ENCODE measurements at regions not wholly inside any gene's neighbourhood (a gene's known extent, or its start where the extent isn't known, plus 50 kb on each side); places are given as distances from the start of the nearest gene placed in this dataset.

DNA sequence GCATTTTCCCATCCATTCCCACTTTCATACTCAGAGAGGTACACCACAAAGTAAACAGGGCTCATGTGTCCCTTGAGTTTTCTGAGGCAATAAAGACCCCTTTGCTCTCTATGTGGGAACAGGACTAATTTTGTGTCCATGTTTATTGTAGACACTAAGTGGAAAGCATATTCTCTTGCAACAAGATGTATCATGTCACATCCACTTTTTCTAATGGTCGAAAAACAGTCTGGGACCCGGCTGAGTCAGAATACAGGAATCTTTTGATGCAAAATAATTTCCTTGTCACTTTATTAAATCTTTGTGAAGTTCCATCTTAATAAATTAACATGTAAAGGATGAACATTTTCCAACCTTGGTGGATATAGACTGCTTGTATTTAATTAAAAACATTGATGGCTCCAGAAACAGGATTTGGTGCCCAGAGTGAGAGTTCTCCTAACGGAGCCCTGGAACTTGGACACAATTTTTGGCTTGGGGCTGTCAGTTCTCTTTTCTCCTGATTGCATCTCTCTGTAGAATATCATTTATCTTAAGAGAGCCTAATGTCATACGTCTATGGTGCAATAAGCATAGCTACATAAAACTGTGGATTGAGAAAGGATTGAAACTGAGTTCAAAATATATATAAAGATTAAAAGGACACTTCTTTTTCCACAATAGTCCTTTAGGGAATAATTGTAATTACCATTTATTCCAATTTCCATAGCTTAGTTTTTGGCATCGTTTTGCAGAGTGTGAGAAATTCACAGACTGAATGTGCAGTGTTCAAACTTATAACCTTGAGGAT, 1116.7 kb upstream of the SEMA6A start:
- no peak overlapping the region for H3K27ac Mint-ChIP-seq
- no peaks in the 10 kb centered on the region for H3K36me3 Mint-ChIP-seq
- no peak overlapping the region for H3K4me3 Mint-ChIP-seq
- no peak for DNase-seq
- H3K9me3 Mint-ChIP-seq: no peaks in the 10 kb centered on the region
- H3K27me3 Mint-ChIP-seq: no peaks in the 10 kb centered on the region
- H3K4me1 Mint-ChIP-seq: no peaks in the 10 kb centered on the region
- CTCF ChIA-PET: no interaction called here

DNA sequence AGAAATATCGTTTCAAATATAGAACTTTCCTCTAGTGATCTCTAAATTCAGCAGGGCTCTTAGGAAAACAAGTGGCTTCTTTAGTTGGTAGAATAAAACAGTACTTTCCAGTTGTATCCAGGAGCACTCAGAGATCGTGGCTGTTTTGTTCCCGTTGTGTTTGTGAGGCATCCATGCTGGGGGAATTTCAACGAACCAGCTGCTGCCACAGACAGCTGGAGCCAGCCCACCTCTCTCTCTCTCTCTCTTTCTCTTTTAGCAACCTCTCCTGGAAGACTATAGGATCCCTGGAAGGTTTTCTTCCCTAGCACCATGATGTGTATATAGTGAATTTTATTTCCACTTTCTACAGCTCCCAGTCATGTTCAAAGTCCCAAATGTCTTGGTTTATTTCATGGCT, 1116.0 kb upstream of the SEMA6A start:
- H3K4me1 Mint-ChIP-seq: no peaks in the 10 kb centered on the region
- H3K27ac Mint-ChIP-seq: no peak overlapping the region
- DNase-seq: no peak
- H3K36me3 Mint-ChIP-seq: no peaks in the 10 kb centered on the region
- H3K27me3 Mint-ChIP-seq: no peaks in the 10 kb centered on the region
- H3K4me3 Mint-ChIP-seq: no peak overlapping the region
- H3K9me3 Mint-ChIP-seq: no peaks in the 10 kb centered on the region
- CTCF ChIA-PET: no interaction called here

DNA sequence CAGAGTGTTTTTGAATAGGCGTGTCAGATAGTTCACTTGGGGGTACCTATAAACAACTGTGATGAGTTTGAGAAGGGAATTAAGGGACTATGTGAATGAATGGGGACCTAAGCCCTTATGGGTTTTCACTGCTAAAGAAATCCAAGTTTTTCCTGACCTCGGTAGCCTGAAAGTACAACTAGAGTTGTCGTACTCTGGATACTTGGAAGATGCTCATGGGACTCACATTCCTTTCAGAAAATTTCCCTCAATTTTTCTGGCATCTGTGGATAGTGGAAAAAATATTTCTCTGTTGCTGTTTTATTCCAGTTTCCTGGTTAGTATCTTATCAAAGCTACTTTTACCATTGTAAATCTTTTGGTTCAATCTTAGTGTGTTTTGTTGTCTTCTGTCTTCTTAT, 1112.3 kb upstream of the SEMA6A start:
- no peaks in the 10 kb centered on the region for H3K27me3 Mint-ChIP-seq
- no peaks in the 10 kb centered on the region for H3K4me1 Mint-ChIP-seq
- CTCF ChIA-PET: no interaction called here
- H3K4me3 Mint-ChIP-seq: no peak overlapping the region
- DNase-seq: no peak
- no peaks in the 10 kb centered on the region for H3K9me3 Mint-ChIP-seq
- H3K27ac Mint-ChIP-seq: no peak overlapping the region
- no peaks in the 10 kb centered on the region for H3K36me3 Mint-ChIP-seq

DNA sequence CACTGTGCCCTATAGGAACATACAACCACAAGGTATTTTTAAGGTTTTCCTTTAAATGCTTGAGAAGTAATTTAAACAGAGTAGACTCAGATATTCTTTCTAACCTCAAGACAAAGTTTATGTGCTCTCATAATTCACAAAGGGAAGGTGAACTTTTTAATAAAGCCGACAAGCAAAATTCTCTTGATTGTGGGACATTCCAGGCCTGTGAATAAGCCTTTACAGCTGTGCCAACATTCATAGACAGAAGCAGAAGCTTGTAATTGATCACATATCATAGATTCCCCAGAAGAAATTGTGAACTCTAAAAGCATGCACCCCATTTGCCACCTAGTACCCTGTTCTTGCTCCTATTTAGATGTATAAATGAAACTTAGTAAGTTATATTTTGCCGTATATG, 1107.8 kb upstream of the SEMA6A start:
- CTCF ChIA-PET: no interaction called here
- Mint-ChIP-seq H3K9me3 (peaks cover 5% of the 10 kb centered on the region), H3K27ac (no peak overlapping the region), H3K4me3 (no peak overlapping the region), H3K4me1 (no peaks in the 10 kb centered on the region), H3K36me3 (no peaks in the 10 kb centered on the region), H3K27me3 (no peaks in the 10 kb centered on the region)
- no peak for DNase-seq

DNA sequence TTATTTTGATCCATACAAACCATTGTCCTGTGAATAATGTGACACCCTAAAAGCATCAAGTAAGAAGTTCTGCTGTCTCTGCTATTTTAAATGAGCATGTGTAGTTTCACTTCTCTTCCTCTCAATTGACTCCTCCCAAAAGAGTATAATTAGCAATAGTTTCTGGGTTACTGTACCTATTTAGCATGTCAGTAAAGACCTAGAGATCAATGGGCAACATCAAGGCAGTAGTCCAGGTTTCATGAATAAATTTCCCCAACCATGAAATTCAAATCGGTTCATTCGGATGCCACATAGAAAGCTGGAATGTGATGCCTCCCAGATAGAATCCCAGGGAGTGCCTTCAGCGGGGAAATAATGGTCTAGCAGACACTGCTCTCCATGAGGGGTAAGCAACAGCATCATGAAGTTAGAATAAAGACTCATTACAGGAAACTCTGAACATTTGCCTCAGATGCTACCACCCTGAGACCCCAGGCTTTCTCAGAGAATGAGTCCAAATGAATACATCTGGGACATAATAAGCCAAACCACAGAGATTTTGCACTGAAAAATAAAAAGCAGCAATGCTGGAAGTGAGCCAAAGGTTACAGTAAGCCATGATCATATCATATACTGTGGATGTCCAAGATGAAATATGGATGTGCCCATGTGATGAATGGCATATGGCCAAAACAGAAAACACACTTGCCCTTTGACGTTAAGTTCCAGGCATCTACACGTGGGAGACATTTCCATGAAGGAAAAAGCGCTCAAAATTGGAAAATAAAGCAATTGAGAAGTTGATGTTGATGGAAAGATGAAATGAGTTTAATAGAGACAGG, 1107.0 kb upstream of the SEMA6A start:
- no peaks in the 10 kb centered on the region for H3K36me3 Mint-ChIP-seq
- H3K27ac Mint-ChIP-seq: no peak overlapping the region
- no peaks in the 10 kb centered on the region for H3K27me3 Mint-ChIP-seq
- no peak overlapping the region for H3K4me3 Mint-ChIP-seq
- no peaks in the 10 kb centered on the region for H3K4me1 Mint-ChIP-seq
- DNase-seq: no peak
- CTCF ChIA-PET: no interaction called here
- H3K9me3 Mint-ChIP-seq: peaks cover 5% of the 10 kb centered on the region

DNA sequence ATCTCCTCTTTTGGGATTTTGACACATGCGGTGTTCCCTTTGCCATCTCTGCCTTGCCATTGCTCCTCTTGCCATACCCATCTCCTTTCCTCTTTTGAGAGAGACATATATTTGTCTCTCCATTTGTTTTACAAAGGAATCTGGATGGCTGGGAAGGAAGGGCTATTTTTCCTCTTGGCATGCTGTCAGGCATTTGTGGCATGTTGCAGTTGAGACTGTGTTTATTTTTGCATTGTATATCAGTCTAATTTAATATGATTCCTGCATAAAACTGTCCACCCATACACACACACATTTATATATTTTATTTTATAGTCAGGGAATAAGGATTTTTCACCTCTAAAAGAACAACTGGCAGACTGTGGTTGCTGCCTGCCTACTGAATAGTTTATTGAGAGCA, 1105.8 kb upstream of the SEMA6A start:
- H3K4me3 Mint-ChIP-seq: no peak overlapping the region
- H3K4me1 Mint-ChIP-seq: no peaks in the 10 kb centered on the region
- no peaks in the 10 kb centered on the region for H3K27me3 Mint-ChIP-seq
- H3K9me3 Mint-ChIP-seq: peaks cover 5% of the 10 kb centered on the region
- H3K27ac Mint-ChIP-seq: no peak overlapping the region
- no peak for DNase-seq
- CTCF ChIA-PET: no interaction called here
- H3K36me3 Mint-ChIP-seq: no peaks in the 10 kb centered on the region

DNA sequence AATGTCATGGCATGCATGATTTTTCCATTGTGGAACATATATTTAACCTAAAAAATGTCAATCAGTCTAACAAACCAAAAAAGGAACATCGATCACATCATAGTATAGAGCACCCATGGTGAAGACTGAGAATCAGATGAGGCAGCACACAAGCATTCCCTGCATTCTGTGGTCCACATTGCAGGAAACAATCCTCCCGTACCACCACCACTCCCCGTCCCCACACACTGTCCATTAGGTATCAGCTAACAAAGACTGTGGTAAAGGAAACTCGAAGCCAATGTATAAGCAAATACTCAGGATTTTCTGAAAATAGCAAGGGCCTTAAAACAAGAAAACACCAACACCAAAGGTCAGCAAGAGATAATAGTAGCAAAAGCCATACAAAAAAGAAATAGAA, 1104.4 kb upstream of the SEMA6A start:
- H3K4me3 Mint-ChIP-seq: no peak overlapping the region
- H3K9me3 Mint-ChIP-seq: peaks cover 5% of the 10 kb centered on the region
- H3K36me3 Mint-ChIP-seq: no peaks in the 10 kb centered on the region
- DNase-seq: no peak
- CTCF ChIA-PET: no interaction called here
- H3K4me1 Mint-ChIP-seq: no peaks in the 10 kb centered on the region
- H3K27ac Mint-ChIP-seq: no peak overlapping the region
- no peaks in the 10 kb centered on the region for H3K27me3 Mint-ChIP-seq

DNA sequence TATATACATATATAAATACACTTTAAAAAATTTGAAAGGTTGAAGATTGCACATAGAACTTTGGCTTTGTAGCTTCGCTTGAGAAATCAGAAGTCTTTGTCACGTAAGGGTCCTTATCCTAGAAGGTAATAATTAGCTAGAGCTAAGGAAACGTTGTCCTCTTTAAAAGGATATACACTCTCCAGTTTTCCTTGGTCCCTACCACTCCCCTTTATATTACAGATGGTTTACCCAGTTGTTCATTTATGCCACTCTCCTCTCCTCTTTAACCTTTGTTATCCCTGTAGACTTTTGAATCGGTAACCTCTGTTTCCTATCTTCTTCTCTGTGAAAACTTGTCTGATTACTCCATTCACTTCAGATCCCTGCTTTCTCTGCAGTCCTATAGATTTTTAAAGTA, 1101.0 kb upstream of the SEMA6A start:
- peaks cover 4% of the 10 kb centered on the region for H3K9me3 Mint-ChIP-seq
- H3K4me3 Mint-ChIP-seq: no peak overlapping the region
- CTCF ChIA-PET: no interaction called here
- H3K27ac Mint-ChIP-seq: no peak overlapping the region
- H3K4me1 Mint-ChIP-seq: no peaks in the 10 kb centered on the region
- H3K36me3 Mint-ChIP-seq: no peaks in the 10 kb centered on the region
- H3K27me3 Mint-ChIP-seq: no peaks in the 10 kb centered on the region
- DNase-seq: no peak

DNA sequence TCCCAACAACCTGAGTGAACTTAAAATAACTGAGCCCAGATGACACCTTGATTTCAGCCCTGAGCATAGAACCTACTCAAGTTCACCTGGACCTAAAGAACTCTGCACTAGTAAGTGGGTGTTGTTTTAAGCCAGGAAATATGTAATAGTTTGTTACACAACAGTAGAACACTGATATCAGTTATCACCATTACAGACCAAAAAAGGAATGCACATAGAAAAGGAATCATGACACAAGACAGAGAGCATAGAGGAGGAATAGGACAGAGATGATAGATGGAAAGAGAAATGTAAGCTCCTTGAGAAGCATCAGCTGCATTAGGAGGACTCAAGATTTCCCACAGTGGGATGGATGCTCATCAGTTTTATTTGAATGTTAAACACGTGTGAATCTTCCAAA, 1096.9 kb upstream of the SEMA6A start:
- Mint-ChIP-seq H3K27me3 (no peaks in the 10 kb centered on the region), H3K4me1 (no peaks in the 10 kb centered on the region), H3K4me3 (no peak overlapping the region), H3K27ac (no peak overlapping the region), H3K9me3 (peaks cover 2% of the 10 kb centered on the region), H3K36me3 (no peaks in the 10 kb centered on the region)
- CTCF ChIA-PET: no interaction called here
- DNase-seq: no peak

DNA sequence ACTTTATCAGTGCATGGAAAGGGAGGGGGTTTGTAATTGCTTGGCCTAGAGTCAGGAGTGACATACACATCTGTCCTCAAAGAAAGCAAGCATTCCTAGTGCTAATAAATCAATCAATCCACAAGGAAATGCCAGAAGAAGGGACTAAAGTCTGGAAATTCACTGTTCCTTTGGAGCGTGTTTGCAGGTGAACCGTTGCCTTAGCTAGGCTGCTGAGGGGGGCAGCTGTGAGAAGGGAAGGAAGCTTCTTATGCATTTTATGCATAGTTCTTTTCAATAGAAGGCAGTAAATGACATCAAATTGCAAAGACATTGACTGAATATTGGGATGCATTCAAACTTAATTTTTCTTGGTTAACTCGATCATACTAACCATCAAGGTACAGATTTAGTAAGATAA, 1092.5 kb upstream of the SEMA6A start:
- no peaks in the 10 kb centered on the region for H3K27me3 Mint-ChIP-seq
- H3K4me3 Mint-ChIP-seq: no peak overlapping the region
- H3K27ac Mint-ChIP-seq: no peak overlapping the region
- CTCF ChIA-PET: no interaction called here
- peaks cover 2% of the 10 kb centered on the region for H3K9me3 Mint-ChIP-seq
- no peak for DNase-seq
- no peaks in the 10 kb centered on the region for H3K36me3 Mint-ChIP-seq
- no peaks in the 10 kb centered on the region for H3K4me1 Mint-ChIP-seq

DNA sequence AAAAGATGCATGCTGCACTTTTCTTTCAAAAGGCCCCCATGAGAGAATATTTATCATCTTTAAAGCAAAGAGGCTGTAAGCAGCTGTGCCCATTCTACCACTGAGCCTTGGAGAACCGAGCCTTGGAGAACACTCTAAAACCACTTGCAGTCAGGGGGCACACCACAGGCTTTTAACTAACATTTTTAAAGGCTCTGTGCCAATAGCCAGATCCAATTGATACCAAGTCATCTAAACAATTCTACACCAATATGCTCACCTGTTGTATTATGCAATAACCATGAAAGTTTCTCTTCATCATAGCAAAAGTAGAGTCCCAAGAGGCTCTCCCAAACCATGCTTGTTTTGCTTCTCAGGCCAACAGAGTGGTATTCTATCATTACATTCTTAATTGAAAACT, 1090.5 kb upstream of the SEMA6A start:
- Mint-ChIP-seq H3K4me1 (no peaks in the 10 kb centered on the region), H3K36me3 (no peaks in the 10 kb centered on the region), H3K4me3 (no peak overlapping the region), H3K27me3 (no peaks in the 10 kb centered on the region), H3K9me3 (no peaks in the 10 kb centered on the region), H3K27ac (no peak overlapping the region)
- DNase-seq: no peak
- CTCF ChIA-PET: no interaction called here

DNA sequence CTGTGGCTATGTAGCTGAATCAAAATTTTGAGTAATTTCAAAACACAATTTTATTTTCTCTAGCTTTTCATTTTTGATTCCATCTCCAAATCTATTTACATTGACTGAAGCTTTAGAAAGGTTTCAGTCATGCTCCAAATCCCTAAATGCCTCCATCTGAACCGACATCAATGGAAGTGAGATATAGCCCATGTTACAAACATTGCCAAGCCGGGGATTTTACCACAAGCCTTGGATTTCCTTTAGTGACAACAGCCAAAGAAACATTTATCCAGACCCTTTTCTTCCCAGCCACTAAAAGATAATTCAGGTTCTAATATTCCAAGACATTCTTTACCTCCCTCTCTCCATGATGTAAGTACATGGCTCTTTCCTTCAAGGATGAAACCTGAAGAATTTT, 1087.7 kb upstream of the SEMA6A start:
- CTCF ChIA-PET: no interaction called here
- H3K4me1 Mint-ChIP-seq: no peaks in the 10 kb centered on the region
- H3K27me3 Mint-ChIP-seq: no peaks in the 10 kb centered on the region
- H3K4me3 Mint-ChIP-seq: no peak overlapping the region
- DNase-seq: no peak
- H3K9me3 Mint-ChIP-seq: peaks cover 5% of the 10 kb centered on the region
- H3K27ac Mint-ChIP-seq: no peak overlapping the region
- no peaks in the 10 kb centered on the region for H3K36me3 Mint-ChIP-seq

DNA sequence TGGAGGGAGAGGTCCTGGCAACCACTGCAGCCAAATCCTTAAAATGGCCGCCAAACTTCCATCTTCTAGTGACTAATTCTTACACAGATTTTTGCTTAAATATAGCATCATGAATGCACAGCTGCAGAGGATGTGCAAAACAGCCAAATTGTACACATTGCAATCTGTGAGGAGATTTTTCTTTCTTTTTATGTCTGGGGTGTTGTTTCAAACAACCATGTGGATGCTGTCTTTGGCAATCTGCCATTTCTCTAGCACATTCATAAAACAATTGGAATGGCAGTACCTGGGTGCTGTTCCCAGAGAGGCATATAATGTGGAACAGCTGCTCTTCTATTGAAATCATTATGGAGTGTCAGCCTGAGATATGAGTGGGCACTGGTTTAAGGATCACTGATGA, 1082.9 kb upstream of the SEMA6A start:
- CTCF ChIA-PET: no interaction called here
- Mint-ChIP-seq H3K27ac (no peak overlapping the region), H3K4me1 (no peaks in the 10 kb centered on the region)

DNA sequence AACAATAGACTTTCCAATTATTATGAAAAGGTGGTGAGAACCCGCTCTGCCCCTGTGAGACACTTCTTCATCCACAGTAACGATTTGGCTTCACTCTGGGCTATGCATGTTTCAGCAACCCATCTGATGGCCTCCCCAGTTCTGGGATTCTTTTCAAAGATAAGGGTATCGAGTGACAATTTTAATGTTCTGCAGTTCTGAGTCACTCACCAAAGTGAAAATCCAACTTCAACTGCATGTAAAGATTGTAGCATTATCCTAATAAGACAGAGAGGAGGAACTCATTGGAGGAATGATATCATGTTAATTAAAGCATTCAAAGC, 1078.3 kb upstream of the SEMA6A start:
- CTCF ChIA-PET: no interaction called here
- Mint-ChIP-seq H3K4me1 (no peaks in the 10 kb centered on the region), H3K36me3 (no peaks in the 10 kb centered on the region)

More for the DNA sequence above, 1082.9 kb upstream of the SEMA6A start:
- H3K9me3 Mint-ChIP-seq: peaks cover 5% of the 10 kb centered on the region
- no peaks in the 10 kb centered on the region for H3K36me3 Mint-ChIP-seq
- no peaks in the 10 kb centered on the region for H3K27me3 Mint-ChIP-seq
- H3K4me3 Mint-ChIP-seq: no peak overlapping the region
- DNase-seq: no peak

More for the DNA sequence above, 1078.3 kb upstream of the SEMA6A start:
- no peak overlapping the region for H3K27ac Mint-ChIP-seq
- H3K4me3 Mint-ChIP-seq: no peak overlapping the region
- no peaks in the 10 kb centered on the region for H3K27me3 Mint-ChIP-seq
- DNase-seq: no peak
- no peaks in the 10 kb centered on the region for H3K9me3 Mint-ChIP-seq

Measured in activated naive CD4-positive, alpha-beta T cell treated with anti-CD3 and anti-CD28 coated beads, Interleukin-2, amount 10 ng/mL, durations not matched to agents 7 days and 5 days (primary cell).